ENCODE measurements at regions not wholly inside any gene's neighbourhood (a gene's known extent, or its start where the extent isn't known, plus 50 kb on each side); places are given as distances from the start of the nearest gene placed in this dataset.

DNA sequence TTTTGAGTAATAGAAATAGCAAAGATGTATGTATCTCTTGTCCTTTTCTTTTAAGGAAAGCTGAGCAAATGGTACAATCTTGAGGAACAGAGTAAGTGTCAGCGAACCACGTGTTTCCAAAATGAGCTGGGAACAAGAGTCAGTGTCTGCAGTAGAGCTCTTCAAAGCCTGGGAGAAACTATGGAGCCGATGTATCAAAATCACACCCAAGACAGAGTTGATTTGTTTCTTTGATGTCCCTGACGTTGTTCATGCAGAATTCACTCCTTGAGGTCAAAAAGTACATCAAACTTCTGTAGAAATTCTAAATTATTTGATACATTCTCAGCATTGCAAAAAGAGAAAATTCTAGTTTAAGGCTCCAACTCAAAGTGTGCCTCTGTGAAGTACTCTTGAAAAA is 216.5 kb downstream of the SKIDA1 start:
- TF ChIP-seq ZNF274 (IDR thresholded peaks at IDR 0.05; ENCODE audit: low read depth, low read length) (no peak), YY1 (IDR thresholded peaks at IDR 0.05; ENCODE audit: insufficient read depth, insufficient read length) (no peak), SUZ12 (IDR thresholded peaks at IDR 0.05; ENCODE audit: extremely low read depth, insufficient read depth, insufficient read length) (no peak)

All from NT2/D1 (cell line).